IPS-18a (cell line): ENCODE measurements at regions not wholly inside any gene's neighbourhood (a gene's known extent, or its start where the extent isn't known, plus 50 kb on each side); places are given as distances from the start of the nearest gene placed in this dataset.

Experiments
- H3K27ac ChIP-seq: one replicate; pipeline ENCODE4 v1.5.1; 2013; ENCODE audit warnings: low read length
- H3K27me3 ChIP-seq: one replicate; pipeline ENCODE4 v1.6.1; 2013; ENCODE audit warnings: mild to moderate bottlenecking, low read length; ENCODE audit not compliant: control insufficient read depth, insufficient read depth
- H3K36me3 ChIP-seq: one replicate; pipeline ENCODE4 v1.6.1; 2013; ENCODE audit warnings: low read depth, low read length; ENCODE audit not compliant: control insufficient read depth
- H3K4me1 ChIP-seq: one replicate; pipeline ENCODE4 v1.6.1; 2013; ENCODE audit warnings: low read depth, low read length; ENCODE audit not compliant: control insufficient read depth
- H3K4me3 ChIP-seq: one replicate; pipeline ENCODE4 v1.5.1; 2013; ENCODE audit warnings: low read length
- H3K9ac ChIP-seq: one replicate; pipeline ENCODE4 v1.6.1; 2013; ENCODE audit warnings: mild to moderate bottlenecking, low read length, moderate library complexity
- H3K9me3 ChIP-seq: one replicate; pipeline ENCODE4 v1.6.1; 2013; ENCODE audit warnings: low read depth, low read length; ENCODE audit not compliant: control insufficient read depth

DNA sequence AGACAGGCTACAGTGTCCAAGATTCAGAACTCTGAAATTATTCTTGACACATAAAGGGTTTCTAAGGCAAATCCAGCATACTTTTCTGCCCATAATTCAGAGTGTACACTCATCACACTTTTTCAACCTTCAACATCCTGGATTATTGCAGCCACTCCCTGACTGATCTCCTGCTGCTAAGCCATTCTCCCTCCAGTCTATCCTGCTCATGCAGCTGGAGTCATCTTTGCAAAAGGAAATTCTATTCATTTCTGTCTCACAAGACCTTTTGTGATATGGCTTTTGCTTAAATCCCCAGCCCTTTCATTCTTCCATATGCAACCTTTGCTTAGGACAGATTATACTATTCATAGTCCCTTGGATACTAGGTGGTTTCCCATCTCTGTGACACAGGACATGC, 236.1 kb upstream of the LDB2 start:
- Histone ChIP-seq H3K27me3 (no peaks in the 10 kb centered on the region), H3K9ac (no peak overlapping the region), H3K36me3 (no peaks in the 10 kb centered on the region), H3K4me1 (no peaks in the 10 kb centered on the region), H3K4me3 (no peak overlapping the region), H3K27ac (no peak overlapping the region), H3K9me3 (peaks cover 3% of the 10 kb centered on the region)

DNA sequence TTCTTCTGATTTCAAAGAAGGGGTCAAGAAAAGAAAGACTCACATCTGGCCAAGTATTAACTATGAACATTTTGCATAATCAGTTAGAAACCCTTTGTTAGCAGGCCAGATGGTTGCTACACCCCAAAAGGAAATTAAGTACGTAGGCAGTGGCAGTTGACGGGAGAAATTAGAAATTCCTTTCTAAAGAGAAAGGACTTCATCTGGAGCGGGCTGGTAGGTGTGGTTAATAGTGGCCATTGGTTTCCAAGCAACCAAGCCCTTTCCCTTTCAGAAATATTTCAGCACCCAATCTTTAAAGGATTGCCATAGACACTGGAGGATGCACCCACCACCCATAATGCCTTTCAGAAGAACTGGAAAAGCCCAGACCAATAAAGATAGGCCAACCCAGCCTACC, 235.7 kb upstream of the LDB2 start:
- no peaks in the 10 kb centered on the region for H3K36me3 ChIP-seq
- H3K4me1 ChIP-seq = no peaks in the 10 kb centered on the region
- H3K4me3 ChIP-seq = no peak overlapping the region
- H3K9me3 ChIP-seq = peaks cover under 1% of the 10 kb centered on the region
- no peak overlapping the region for H3K27ac ChIP-seq
- no peak overlapping the region for H3K9ac ChIP-seq
- H3K27me3 ChIP-seq = no peaks in the 10 kb centered on the region

DNA sequence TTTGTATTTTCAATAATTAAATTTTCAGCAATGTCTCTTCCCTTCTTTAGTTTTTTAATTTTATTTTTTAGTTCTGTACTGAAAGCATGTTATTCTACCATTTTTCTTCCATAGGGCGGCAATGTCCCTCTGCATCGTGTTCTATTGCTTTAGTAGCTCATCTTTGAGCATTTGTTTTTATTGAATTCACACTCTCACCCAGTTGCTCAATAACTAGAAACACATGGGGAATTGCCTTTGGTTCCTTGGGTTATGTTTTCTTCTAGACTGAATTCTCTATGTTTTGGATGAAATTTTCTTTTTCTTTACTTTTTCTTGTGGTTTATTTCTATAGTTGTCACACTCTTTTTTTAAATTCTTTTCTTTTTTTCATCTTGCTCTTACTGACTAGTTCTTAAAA, 233.8 kb upstream of the LDB2 start:
- no peak overlapping the region for H3K4me3 ChIP-seq
- H3K4me1 ChIP-seq = no peaks in the 10 kb centered on the region
- H3K36me3 ChIP-seq = no peaks in the 10 kb centered on the region
- H3K9me3 ChIP-seq = no peaks in the 10 kb centered on the region
- no peaks in the 10 kb centered on the region for H3K27me3 ChIP-seq
- H3K27ac ChIP-seq = no peak overlapping the region
- no peak overlapping the region for H3K9ac ChIP-seq

- Histone ChIP-seq H3K27me3 (no peaks in the 10 kb centered on the region), H3K4me1 (no peaks in the 10 kb centered on the region), H3K9ac (no peak overlapping the region), H3K36me3 (no peaks in the 10 kb centered on the region), H3K27ac (no peak overlapping the region), H3K4me3 (no peak overlapping the region), H3K9me3 (no peaks in the 10 kb centered on the region)
Observed at GRCh38 chr4:17128268-17128667, 229.8 kb upstream of the LDB2 start.

DNA sequence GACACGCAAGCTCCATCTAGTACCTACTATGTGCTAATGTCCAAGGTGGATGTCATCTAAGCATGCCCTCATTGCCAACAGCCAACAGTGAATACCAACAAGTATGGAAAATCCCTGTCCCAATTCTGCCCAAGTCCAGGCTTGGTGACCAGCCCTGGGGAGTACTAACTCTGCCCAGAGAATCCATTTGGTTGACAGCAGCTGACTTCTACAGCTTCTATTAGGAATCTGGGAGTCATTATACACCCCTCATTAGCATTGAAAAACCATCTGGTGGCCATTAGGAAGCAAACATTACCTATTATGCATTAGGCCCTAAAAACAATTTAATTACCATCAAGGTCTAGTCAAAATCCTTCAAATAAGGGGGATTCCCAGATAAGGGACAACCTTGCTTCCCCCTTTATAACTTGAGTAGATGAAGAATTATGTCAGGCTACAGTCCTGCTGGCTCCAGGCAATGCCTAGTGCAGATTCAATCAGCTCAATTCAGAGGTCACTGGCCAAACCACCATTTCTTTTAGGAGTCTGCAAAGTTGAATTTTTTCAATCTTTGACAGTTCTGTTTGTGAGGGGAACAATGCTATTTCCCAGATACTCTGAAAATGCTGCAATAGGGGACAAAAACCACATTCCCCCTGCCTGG, 228.0 kb upstream of the LDB2 start:
- Histone ChIP-seq H3K4me3 (no peak overlapping the region), H3K27ac (no peak overlapping the region), H3K9ac (no peak overlapping the region), H3K36me3 (no peaks in the 10 kb centered on the region), H3K27me3 (no peaks in the 10 kb centered on the region), H3K9me3 (no peaks in the 10 kb centered on the region), H3K4me1 (no peaks in the 10 kb centered on the region)

- no peak overlapping the region for H3K27ac ChIP-seq
- no peaks in the 10 kb centered on the region for H3K9me3 ChIP-seq
- no peak overlapping the region for H3K4me3 ChIP-seq
- H3K4me1 ChIP-seq = no peaks in the 10 kb centered on the region
- H3K27me3 ChIP-seq = no peaks in the 10 kb centered on the region
- no peak overlapping the region for H3K9ac ChIP-seq
- H3K36me3 ChIP-seq = no peaks in the 10 kb centered on the region
Observed at GRCh38 chr4:17124767-17125166, 226.3 kb upstream of the LDB2 start.

GRCh38 chr4:17120761-17121160, 222.3 kb upstream of the LDB2 start:
- no peak overlapping the region for H3K9ac ChIP-seq
- no peak overlapping the region for H3K4me3 ChIP-seq
- no peak overlapping the region for H3K27ac ChIP-seq
- no peaks in the 10 kb centered on the region for H3K36me3 ChIP-seq
- no peaks in the 10 kb centered on the region for H3K27me3 ChIP-seq
- no peaks in the 10 kb centered on the region for H3K4me1 ChIP-seq
- no peaks in the 10 kb centered on the region for H3K9me3 ChIP-seq

- Histone ChIP-seq H3K27me3 (no peaks in the 10 kb centered on the region), H3K27ac (no peak overlapping the region), H3K4me3 (no peak overlapping the region), H3K36me3 (no peaks in the 10 kb centered on the region), H3K4me1 (no peaks in the 10 kb centered on the region), H3K9ac (no peak overlapping the region), H3K9me3 (no peaks in the 10 kb centered on the region)
Observed at GRCh38 chr4:17117746-17118145, 219.3 kb upstream of the LDB2 start.

GRCh38 chr4:17115583-17115982, 217.1 kb upstream of the LDB2 start:
- no peak overlapping the region for H3K4me3 ChIP-seq
- no peak overlapping the region for H3K9ac ChIP-seq
- no peaks in the 10 kb centered on the region for H3K4me1 ChIP-seq
- no peak overlapping the region for H3K27ac ChIP-seq
- no peaks in the 10 kb centered on the region for H3K27me3 ChIP-seq
- H3K9me3 ChIP-seq = no peaks in the 10 kb centered on the region
- no peaks in the 10 kb centered on the region for H3K36me3 ChIP-seq

DNA sequence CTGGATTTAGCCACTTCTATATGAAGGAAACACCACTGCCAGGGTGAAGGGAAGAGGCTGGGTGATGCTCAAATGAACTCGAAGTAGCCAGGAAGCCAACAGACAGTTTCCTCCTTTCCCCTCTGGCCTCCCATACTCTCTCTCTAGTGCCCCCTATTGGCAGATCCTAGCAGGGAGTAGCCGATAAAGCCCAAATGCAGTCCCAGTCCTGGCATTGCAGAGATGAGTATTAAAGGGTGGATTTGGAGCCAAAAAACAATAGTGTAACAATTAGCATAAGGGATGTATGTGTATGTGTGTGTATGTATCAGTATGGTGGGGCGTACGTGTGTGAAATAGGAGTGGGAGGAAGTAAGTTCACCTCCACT, 213.8 kb upstream of the LDB2 start:
- H3K27ac ChIP-seq = no peak overlapping the region
- H3K9ac ChIP-seq = no peak overlapping the region
- H3K27me3 ChIP-seq = no peaks in the 10 kb centered on the region
- H3K4me3 ChIP-seq = no peak overlapping the region
- no peaks in the 10 kb centered on the region for H3K36me3 ChIP-seq
- H3K4me1 ChIP-seq = no peaks in the 10 kb centered on the region
- no peaks in the 10 kb centered on the region for H3K9me3 ChIP-seq

DNA sequence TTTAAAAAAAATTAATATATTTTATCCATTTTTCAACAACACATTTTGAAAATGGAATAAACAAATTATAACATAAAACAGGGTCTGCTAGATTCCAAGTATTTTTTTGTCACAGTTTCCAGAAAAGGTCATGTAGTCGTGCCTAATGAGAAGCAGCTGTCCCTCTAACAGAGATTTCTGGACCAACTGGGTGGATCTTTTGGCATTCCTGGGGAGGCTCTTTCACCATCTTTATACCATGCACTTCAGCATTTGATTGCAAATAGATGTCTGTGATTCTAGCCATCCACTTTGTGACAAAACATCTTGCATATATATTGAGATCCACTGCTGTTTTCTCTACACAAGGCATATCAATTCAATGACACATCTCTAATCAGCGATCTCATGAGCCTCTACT, 210.7 kb upstream of the LDB2 start:
- H3K4me3 ChIP-seq = no peak overlapping the region
- no peaks in the 10 kb centered on the region for H3K27me3 ChIP-seq
- H3K9me3 ChIP-seq = no peaks in the 10 kb centered on the region
- no peak overlapping the region for H3K27ac ChIP-seq
- no peak overlapping the region for H3K9ac ChIP-seq
- H3K36me3 ChIP-seq = no peaks in the 10 kb centered on the region
- H3K4me1 ChIP-seq = no peaks in the 10 kb centered on the region

GRCh38 chr4:17103231-17103630, 204.8 kb upstream of the LDB2 start:
- Histone ChIP-seq H3K9ac (no peak overlapping the region), H3K4me3 (no peak overlapping the region), H3K4me1 (no peaks in the 10 kb centered on the region), H3K36me3 (no peaks in the 10 kb centered on the region), H3K27ac (no peak overlapping the region), H3K27me3 (no peaks in the 10 kb centered on the region), H3K9me3 (no peaks in the 10 kb centered on the region)
